ENCODE measurements at regions not wholly inside any gene's neighbourhood (a gene's known extent, or its start where the extent isn't known, plus 50 kb on each side); places are given as distances from the start of the nearest gene placed in this dataset.

DNA sequence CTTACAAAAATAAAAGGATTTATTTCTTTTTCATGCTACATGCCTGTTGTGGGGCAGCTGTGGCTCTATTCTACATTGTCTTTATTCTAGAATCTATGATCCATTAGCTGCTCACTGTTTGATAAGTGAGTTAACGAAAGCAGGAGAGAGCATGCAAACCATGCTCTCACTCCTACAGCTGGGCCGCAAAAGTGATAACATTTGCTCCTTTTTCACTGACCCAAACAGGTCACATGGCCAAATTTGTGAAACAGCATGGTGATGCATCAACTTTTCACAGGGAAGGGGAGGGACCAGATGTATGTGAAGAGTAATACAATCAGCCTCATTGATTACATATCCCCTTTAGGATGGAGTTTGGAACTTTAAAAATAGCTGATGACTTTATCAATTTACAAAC is 456.9 kb upstream of the SYT1 start:
- no peak for DNase-seq

DNA sequence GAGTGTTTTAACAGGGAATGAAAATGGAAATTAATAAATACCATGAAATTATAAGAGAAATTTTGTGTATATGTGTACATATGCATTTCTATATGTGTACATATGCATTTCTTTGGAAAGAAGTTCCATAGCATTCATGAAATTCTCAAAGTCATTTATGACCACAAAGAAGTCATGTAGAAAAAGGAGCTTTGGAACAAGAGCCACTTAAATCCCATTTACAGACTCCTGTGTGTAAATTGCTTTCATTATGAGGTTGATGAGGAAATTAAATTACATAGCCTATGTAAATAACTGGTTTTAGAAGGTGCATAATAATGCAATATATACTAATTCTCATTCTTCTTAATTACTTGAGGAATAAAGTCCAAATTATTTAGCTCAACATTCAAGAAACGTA is 450.5 kb upstream of the SYT1 start:
- no peak for DNase-seq

DNA sequence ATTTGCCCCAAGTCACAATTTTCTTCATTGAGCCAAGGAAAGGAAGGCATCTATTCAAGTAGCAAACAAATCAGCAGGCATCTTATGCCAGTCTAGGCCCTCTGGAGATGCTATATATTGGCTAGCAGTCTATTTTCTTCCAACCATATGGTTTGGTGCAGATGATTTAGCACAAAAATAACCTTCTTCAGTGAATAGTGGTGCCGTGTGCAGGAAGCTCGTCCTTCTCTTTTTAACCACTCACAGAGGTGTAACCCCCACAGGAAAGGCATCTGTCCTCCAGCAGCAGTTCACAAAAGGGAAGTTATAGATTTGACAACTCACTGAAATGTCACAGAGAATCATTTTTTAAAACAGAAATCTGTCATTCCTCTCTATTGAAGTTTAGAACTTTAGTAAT is 445.7 kb upstream of the SYT1 start:
- DNase-seq = no peak

DNA sequence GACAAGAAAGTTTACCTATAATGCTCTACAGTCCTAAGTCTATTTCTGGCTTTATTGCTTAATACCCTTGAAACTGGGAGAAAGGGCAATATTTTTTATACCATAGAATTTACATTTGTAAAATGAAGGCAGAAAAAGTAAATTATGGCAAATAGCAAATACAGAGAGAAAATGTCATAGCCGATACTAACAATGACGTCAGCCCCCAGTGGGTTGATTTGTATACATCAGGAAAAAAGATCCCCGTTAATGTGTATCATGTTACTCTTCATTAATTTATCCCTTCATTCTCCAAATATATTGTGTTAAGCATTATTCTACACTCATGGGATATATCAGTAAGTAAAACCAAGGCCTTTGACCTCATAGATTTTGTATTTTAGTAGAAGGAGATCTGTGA is 445.1 kb upstream of the SYT1 start:
- no peak for DNase-seq

DNA sequence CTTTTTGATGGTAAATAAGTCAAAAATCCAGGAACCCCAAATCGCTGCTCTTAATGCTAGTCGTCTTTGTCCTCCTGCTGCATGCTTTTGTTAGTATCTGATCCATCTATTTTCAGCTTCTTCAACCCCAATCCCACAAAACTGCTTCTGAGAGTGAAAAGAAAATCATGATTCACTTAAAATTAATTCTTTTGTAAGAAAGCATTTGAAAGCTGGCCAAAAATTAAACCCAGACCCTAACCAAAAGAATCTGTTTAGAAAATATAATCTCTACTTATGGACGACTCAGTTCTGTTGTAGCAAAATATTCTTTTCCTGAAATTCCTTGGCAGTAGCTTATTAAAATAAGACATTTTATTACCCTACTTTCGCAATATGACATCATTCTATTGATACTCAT is 443.6 kb upstream of the SYT1 start:
- no peak for DNase-seq

DNA sequence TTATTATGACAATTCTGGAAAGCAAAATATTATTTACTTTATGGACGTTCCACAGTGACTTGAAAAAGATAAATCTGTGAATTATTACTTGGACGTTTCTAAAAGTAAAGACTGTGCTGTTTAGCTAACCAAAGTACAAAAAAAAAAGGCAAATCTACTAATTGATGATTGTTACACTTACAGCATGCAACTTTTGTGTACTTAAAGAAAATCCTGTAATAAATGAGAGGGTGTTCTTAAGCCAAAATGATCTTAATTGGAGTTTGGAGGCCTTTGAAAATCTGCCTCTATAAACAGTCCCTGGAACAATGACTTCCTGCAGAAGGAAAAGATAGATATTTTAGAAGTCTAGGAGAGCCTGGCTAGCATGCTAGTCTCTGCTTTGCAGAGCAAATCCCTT is 434.0 kb upstream of the SYT1 start:
- DNase-seq = no peak

DNA sequence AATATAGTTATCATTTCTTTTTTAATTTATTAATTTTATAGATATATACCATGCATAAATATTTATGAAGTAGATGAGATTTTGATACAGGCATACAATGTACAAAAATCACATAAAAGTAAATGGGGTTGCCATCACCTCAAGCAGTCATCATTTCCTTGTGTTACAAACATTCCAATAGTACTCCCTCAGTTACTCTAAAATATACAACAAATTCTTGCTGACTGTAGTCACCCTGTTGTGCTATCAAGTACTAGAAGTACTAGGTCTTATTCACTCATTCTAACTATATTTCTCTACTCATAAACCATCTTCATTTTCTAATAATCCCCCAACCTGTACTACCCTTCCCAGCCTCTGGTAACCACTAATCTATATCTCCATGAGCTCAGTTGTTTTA is 432.6 kb upstream of the SYT1 start:
- no peak for DNase-seq

DNA sequence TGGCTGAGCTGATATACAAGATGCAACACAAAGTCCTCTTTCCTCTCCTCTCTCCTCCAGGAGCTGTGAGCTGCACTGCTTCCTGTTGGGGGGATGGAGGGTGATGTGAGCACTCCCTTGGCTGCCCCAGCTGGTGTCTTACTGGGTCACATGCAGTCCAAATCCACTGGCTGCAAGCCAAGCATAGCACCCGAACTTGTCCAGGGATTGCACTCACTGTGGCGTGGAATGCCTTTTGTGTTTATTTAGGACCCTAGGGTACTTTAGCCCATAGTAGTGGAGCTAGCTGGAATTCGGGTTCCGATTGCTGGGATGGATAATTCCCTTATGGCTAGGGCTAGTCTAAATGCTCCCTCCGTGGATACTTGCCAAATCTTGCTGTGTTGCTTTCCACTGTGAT is 424.9 kb upstream of the SYT1 start:
- DNase-seq = no peak

DNA sequence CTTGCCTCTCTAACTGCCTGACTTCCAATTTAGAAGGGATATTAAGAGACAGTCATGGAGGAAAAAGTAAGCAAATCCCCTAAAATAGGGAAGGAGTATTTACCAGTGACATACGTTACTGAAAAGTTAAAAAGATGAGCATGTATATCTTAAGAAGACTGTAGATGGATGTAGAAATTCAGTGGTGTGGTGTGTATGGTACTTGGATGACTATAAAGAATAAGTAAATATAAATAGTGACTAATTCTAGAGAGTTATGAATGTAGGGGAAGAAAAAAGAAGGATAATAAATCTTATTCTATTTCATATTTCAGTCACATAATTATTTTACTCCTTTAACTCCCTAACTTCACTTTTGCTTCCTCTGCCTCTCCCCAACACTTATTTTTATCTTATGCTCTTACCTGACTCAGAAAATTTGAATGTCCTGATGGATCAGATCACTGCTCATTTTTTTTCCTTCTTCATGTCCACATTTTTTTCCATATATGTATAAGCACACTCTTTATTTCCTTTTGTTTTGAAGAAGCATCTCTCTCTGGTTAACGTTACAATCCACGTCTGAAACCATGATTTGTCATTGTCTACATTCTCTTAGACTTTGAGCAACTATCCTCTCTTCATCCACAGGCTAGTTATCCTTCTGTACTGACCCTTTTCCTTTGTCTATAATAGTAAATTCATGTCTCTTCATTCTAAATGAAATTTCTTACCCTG is 422.7 kb upstream of the SYT1 start:
- DNase-seq = no peak

DNA sequence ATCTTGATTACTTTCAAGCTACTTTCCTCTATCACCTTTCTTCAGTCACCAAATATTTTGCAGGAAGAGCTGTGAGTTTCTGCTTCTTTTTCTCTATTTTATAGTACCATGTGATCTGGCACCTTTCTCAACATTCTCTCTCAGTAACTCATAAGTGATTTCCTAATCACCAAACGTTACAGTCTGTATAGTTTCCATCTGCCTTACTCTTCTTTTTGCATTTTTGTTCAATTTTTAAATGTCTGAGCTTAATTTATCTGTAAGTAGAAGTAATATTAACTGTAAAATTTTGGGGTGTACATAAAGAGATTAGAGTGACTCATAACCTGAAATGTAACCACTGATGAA is 422.1 kb upstream of the SYT1 start:
- DNase-seq = no peak

DNA sequence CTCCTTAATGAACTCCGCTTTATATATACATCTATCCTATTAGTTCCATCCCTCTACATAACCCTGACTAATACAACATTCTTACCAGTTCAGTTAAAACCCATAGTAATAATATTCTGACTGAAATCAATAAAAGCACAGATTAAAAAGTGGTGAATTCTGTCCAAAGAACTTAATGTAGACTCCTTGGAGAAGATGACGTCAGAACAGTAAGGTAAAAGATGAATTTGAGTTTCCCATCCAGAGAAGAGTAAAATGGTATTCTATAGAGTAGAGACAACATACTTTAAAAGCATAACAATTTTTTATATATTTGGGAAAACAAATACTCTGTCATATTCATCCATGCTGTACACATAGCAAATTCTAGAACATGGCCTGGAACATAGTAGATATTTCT is 418.0 kb upstream of the SYT1 start:
- no peak for DNase-seq

DNA sequence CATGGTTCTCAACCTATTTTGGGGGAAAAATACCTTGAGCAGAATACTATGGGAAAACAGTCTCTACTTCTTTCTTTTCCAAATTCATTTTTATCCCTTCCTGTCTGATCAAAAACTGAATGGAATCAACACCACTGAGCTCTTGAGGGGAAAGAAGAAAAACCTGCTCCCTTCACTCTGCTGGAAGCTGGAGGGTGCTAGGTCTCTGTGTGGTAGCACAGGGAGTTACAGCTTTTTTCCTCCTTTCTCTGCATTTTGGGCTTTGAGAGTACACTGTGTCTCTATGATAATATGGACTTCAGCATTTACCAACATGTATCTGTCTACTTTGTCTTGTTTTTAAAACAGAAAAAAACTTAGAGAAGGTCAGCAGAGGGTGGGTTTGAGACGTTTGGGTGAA is 417.2 kb upstream of the SYT1 start:
- no peak for DNase-seq

DNA sequence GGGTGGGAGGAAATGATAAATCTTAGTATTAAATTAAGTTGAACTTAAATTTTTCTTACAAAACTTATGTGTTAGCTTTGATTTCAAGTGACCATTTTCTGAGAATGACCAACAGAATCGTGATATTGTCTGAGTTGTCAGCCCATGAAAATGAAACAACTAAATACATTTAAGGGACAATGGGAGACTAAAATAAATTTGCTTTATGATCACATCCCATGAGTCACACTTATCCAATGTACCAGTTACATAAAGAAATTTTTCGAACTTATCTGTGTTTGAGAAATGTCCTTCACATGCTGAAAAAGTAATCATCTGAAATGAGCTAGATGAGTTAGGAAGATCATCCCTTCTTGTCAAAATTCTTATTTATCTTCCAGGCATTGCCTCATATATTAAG is 415.9 kb upstream of the SYT1 start:
- no peak for DNase-seq

DNA sequence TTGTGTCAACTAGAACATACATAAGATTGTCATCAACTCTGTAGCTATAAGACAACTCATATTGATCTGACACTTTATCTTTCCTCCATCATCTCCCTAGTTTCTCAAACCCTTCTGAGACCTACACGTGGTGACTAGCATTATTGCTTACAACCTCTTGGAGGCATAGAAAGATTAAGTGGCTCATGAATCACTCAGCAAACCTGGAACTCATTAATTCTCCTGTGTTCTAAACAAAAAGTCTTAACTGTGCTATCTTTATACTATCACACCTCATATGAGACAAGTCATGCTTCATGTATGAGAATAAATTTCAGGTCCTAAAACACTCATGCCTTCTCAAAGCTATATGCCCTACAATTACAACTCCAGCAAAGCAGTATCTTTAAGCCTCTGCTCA is 408.6 kb upstream of the SYT1 start:
- DNase-seq = no peak

DNA sequence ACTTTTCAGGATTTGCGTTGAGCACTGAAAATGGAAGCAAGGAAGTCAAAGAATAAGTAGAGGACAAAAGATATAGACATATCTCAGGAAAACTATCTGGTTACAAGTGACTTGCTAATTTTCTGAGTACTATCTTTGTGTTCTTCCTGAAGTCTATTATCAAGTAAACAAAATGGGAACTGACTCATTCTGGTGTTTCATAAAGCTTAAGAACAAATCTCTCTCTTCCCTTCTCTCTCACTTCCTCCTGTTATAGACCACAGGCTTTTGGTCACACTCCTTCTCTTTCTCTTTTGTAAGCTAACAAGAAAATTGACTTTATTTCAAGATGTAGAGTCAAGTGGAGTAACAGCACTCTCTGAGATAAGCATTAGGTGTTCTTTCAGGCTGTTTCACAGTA is 406.6 kb upstream of the SYT1 start:
- no peak for DNase-seq

DNA sequence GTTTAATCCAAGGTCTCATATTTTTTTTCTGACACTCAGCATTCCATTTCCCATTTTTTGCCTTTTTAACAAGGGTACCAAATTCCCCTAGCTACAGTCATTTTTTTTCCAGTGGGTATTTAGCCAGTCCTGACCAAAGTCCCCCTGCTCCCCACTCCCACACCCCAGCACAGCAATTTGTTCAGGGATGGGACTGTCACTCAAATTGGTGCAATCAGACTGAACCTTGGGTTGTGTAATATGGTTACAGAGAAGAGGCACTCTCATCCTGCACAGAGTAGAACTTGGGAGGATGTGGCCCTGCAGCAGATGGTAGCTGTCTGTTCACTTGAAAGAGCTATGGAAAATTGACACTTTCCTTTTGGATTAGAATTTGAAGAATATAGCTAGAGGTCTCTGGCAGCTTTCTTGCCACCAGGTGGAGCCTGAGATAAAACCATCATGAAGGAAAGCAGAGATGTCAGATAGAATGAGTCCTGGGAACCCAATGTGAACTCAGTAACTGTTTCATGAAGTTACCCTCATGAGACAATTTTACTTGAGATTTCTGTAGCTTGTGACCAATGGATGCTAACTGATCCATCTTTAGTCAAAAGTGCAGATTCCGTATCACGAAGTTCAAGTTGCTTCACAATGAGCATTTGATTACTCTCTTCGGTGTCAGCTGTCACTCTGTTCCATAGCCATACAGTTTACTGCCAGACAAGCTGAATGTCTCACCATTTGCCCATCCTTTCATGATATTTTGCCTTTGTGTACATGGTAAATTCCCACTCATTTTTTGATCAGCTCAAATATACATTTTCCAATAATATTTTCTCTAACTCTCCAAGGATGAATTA is 394.0 kb upstream of the SYT1 start:
- peak; percentile 65 for DNase-seq

DNA sequence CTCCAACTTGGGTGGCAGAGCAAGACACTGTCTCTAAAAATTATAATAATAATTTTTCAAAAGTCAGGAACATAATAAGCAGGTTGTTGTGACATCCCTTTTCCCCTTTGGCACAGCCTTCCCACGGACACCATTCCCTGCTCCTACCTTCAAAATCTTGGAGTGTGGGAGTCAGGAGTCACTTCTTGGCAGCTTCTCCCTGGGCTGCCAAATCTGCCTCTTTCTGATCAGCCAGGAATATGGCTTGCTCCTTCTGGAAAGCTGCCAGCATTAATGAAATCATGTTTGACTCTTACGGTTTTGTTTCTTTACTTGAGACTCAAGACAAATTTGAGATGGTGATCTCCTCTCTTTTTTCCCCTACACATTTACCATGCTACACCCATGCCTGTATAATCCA is 391.4 kb upstream of the SYT1 start:
- DNase-seq = no peak

DNA sequence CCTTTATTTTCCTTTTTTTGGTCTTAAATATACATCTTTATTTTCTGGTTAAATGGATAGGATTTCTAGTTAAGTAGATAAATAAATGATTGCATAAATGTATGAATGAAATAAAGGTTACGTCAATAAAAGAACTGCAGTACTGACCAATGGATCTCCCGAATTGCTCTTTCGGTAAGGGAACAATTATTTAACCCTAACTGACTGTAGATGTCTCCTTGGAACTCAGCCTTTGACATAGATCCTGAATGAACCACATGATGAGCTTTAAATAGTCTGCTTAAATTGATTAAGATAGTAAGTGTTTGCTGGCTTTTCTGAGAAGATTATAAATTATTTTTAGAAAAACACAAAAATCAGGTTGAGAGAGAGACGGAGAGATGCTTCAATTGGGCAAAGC is 391.0 kb upstream of the SYT1 start:
- DNase-seq = no peak

DNA sequence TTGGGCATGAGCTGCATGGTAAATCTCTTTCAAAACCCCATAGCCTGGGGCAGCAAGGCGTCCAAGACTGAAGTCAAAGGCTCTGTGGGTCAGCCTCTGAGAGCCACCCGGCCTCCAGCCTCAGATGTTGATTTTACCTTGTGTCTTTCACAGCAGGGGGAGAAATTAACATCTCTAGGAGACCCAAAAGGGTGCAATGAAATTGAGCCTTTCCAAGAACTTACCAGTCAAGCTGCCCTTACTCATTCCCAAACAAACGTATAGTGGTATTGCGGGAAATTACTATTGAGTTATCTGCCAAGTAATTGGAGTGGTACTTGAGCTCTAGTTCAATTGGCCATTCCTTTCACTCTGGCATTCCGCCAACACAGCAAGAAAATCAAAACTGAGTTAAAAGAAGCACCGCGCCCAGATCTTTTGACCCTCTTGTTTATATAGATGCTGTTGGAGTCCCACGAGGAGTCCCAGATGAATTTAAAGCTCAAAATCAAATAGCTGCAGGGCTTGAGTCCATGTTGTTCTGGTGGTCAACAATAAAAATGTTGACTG is 380.7 kb upstream of the SYT1 start:
- DNase-seq = peak; percentile 98

DNA sequence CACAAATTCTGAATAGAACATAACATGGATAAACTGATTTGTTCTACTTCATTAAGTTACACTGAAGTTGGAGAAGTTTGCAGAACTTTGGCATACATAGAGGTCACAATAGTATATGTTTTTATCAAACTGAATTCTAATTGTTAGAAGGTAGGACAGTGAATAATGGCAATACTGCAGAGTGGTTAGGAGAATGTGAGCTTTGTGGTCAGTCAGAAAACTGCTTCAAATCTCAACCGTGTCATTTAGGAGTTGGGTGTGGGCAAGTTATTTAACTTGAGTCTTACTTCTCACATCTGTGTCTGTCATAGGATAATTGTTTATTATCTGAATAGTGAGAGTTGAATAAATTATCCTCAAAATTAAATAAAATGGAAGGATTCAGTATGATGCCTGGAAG is 374.6 kb upstream of the SYT1 start:
- no peak for DNase-seq

DNA sequence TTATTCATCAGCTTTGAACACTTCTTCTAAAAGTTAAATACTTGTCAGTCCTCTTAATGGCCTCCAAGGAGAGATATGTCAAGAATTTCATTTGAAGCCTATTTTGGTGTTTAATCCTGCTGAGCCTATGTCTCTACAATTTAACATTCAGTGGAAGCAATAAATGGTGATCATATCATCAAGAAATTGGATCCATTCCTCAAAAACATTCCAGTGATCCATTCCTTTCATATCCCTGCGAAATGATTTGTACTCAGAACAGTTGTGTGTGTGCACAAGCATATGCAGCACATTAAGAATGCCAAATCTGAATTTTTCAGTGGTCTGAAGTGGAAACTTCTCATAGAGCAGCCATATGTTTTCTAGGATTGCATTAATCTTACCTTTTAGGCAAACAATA is 373.7 kb upstream of the SYT1 start:
- no peak for DNase-seq

DNA sequence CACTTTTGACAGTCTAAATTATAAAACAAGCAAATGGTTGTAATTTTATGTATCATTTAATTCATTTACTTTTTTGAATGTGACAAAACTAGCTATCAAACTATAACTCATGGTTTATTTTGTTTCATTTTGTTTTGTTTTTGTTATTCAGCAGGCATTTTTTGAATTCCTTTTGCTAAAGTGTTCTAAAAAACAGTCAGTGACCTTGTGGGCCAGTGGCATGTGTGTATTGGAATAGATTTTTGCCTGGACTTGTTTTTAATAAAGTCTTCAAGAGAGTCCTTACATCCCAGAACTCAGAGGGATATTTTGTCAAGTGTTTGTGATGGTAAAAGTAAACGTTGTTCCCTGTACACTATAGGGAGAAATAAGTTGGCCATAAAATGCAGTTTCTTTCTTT is 369.7 kb upstream of the SYT1 start:
- DNase-seq = no peak

DNA sequence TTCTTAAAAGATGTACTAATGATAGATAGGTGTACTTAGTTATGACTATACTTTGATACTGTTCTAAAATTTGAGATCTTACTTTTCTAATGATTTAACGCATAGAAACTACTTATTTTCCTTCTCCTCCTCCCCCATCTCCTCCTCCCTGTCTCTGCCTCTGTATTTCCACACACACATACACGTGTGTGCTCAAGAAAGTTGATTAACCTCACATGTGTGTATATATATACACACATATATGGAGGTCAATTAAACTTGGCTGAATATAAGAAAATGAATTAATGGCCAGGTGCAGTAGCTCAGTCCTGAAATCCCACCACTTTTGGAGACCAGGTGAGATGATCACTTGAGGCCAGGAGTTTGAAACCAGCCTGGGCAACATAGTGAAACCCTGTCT is 362.7 kb upstream of the SYT1 start:
- DNase-seq = no peak

DNA sequence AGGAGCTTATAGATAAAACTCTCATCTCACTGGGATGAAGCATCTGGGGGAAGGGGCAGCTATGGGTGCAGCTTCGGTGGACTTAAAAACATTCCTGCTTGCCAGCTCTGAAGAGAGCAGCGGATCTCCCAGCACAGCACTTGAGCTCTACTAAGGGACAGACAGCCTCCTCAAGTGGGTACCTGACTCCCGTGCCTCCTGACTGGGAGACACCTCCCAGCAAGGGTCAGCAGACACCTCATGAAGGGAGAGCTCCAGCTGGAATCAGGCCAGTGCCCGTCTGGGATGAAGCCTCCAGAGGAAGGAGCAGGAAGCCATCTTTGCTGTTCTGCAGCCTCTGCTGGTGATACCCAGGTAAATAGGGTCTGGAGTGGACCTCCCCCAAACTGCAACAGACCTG is 345.2 kb upstream of the SYT1 start:
- no peak for DNase-seq

All from NCI-H1105 treated with DMSO at 0.1 percent for 48 hours (cell line).